NT2/D1 (cell line): ENCODE measurements at regions not wholly inside any gene's neighbourhood (a gene's known extent, or its start where the extent isn't known, plus 50 kb on each side); places are given as distances from the start of the nearest gene placed in this dataset.

Experiments
- SUZ12 ChIP-seq: IDR thresholded peaks from 2 replicates; pipeline ENCODE4 v1.6.1; 2011; ENCODE audit not compliant: insufficient read length, insufficient read depth; ENCODE audit errors: extremely low read depth
- YY1 ChIP-seq: IDR thresholded peaks from 2 replicates; pipeline ENCODE4 v1.6.1; 2011; ENCODE audit not compliant: insufficient read length, insufficient read depth
- ZNF274 ChIP-seq: IDR thresholded peaks from 2 replicates; pipeline ENCODE4 v1.6.1; 2011; ENCODE audit warnings: mild to moderate bottlenecking, low read depth, low read length

DNA sequence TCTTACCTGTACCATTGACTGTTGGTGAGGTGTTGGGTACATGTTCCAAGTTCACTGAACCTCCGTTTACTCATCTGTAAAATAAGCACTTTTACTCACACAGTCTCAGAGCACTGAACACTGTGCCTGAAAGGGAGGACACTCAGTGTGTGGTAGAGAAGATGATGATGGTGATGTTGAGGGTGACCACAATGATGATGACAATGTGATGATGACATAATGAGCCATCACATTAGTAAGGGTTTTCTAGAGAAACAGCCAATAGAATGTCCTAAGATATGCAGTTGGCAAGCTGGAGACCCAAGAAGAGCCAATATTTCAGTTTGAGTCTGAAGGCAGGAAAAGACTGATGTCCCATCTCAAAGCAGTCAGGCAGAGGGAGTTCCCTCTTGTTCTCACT lies 315.4 kb upstream of the IGFBP7 start:
- TF ChIP-seq ZNF274 (no peak), YY1 (no peak), SUZ12 (no peak)
